NCI-H774 (cell line): ENCODE measurements at regions not wholly inside any gene's neighbourhood (a gene's known extent, or its start where the extent isn't known, plus 50 kb on each side); places are given as distances from the start of the nearest gene placed in this dataset.

Experiments
- DNase-seq: peaks from one replicate; lab custom pipeline; 2025; lab: John Stamatoyannopoulos, UW

DNA sequence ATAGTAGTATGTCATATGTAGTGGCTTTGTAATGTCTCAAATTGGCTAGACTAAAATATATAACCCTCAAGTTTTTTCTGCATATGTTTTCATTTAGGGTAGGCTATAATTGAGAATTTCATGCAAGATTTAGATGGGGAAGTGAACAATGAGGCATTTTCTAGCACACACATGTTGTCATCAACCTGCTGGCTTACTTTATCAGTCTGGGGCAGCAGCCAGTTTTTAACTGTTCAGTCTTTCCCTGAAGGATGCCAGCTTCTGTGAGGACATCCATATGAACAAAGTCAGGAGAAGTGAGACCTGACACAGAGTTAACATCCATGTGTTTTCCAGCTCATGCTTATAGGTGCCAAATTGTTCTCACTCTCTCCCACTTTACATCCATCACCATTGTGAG lies 74.7 kb upstream of the OLFM3 start:
- no peak for DNase-seq

GRCh38 chr1:102050556-102050955 lies 53.8 kb upstream of the OLFM3 start:
- DNase-seq = no peak

- no peak for DNase-seq
Observed at GRCh38 chr1:102047724-102048123, 51.0 kb upstream of the OLFM3 start.
